Endothelial cell of umbilical vein (primary cell): ENCODE measurements at regions not wholly inside any gene's neighbourhood (a gene's known extent, or its start where the extent isn't known, plus 50 kb on each side); places are given as distances from the start of the nearest gene placed in this dataset.

Experiments
- BruUV-seq: library from RNA; stranded (reverse); fragments of 400-500 nt; replicated peaks from 2 replicates; lab custom pipeline; 2021; lab: Mats Ljungman, UMichigan
- CTCF ChIA-PET: fragments of 300-600, 350-600 bp; sonication (Branson Sonifier 250); formaldehyde crosslinking; loops from one replicate; lab custom pipeline; 2021; ENCODE audit warnings: antibody characterized with exemption, inconsistent platforms; lab: Charles Lee
- POLR2A ChIA-PET: fragments of 300-600, 350-600 bp; sonication (Branson Sonifier 250); formaldehyde crosslinking; loops from one replicate; lab custom pipeline; 2021; ENCODE audit warnings: antibody characterized with exemption, inconsistent platforms; lab: Charles Lee
- DNase-seq: peaks from one replicate; pipeline ENCODE4 v3.0.0-alpha.2; 2011; ENCODE audit warnings: low read depth, low spot score
- FAIRE-seq: peaks from 2 replicates; lab custom pipeline; 2011; peaks lifted over from hg19 to GRCh38; lab: Jason Lieb, UNC
- H2AFZ ChIP-seq: 2 replicates; pipeline ENCODE4 v1.6.0; 2012; ENCODE audit warnings: low read depth, low read length, control low read depth, inconsistent platforms
- H3K27ac ChIP-seq: 2 replicates; pipeline ENCODE4 v1.5.1; 2011; ENCODE audit warnings: low read depth, mild to moderate bottlenecking, control low read depth, low read length, moderate library complexity; ENCODE audit not compliant: insufficient read depth
- H3K27me3 ChIP-seq, 2 experiments: 2 replicates each; pipeline versions ENCODE4 v1.6.0 to v1.6.1; 2011; ENCODE audit warnings: low read length in 2 of 2, mixed read lengths in 1 of 2; ENCODE audit not compliant: control insufficient read depth in 2 of 2, insufficient read depth in 2 of 2
- H3K36me3 ChIP-seq, 2 experiments: 2 replicates in 1 of 2; 3 replicates in 1 of 2; pipeline ENCODE4 v1.5.1; 2011; ENCODE audit warnings: low read length in 2 of 2, mild to moderate bottlenecking in 1 of 2, moderate library complexity in 1 of 2; ENCODE audit not compliant: control insufficient read depth in 2 of 2, insufficient read depth in 2 of 2; ENCODE audit errors: extremely low read depth in 1 of 2
- H3K4me1 ChIP-seq: 3 replicates; pipeline ENCODE4 v1.5.1; 2011; ENCODE audit warnings: mild to moderate bottlenecking, low read length; ENCODE audit not compliant: control insufficient read depth, insufficient read depth; ENCODE audit errors: extremely low read depth
- H3K4me2 ChIP-seq: 2 replicates; pipeline ENCODE4 v1.6.1; 2011; ENCODE audit warnings: low read length, control low read depth, mixed read lengths; ENCODE audit not compliant: insufficient read depth
- H3K4me3 ChIP-seq, 3 experiments: fragments of 200-600 bp in 1 of 3; sonication (generic), shearing (Covaris generic) in 1 of 3; replicated peaks in 1 of 3; 2 replicates each; pipeline ENCODE4 v1.5.1; 2011 to 2016; ENCODE audit warnings: control low read depth in 3 of 3, low read length in 3 of 3, mild to moderate bottlenecking in 2 of 3, inconsistent platforms in 1 of 3, low read depth in 1 of 3, moderate library complexity in 1 of 3; ENCODE audit not compliant: insufficient read depth in 1 of 3
- H3K79me2 ChIP-seq: 2 replicates; pipeline ENCODE4 v1.6.0; 2012; ENCODE audit warnings: low read length, inconsistent platforms; ENCODE audit not compliant: control insufficient read depth, insufficient read depth
- H3K9ac ChIP-seq: replicated peaks from 2 replicates; pipeline ENCODE3; 2011; ENCODE audit warnings: low read length, control low read depth; ENCODE audit not compliant: insufficient read depth; ENCODE audit errors: extremely low read depth
- H3K9me1 ChIP-seq: replicated peaks from 3 replicates; pipeline ENCODE4 v1.6.0; 2011; ENCODE audit warnings: mild to moderate bottlenecking, low read length; ENCODE audit not compliant: control insufficient read depth, insufficient read depth; ENCODE audit errors: extremely low read depth
- H3K9me3 ChIP-seq: replicated peaks from 2 replicates; pipeline ENCODE4 v1.5.1; 2012; ENCODE audit warnings: low read length, inconsistent platforms; ENCODE audit not compliant: control insufficient read depth, insufficient read depth
- H4K20me1 ChIP-seq: replicated peaks from 2 replicates; pipeline ENCODE3; 2011; ENCODE audit warnings: mild to moderate bottlenecking, low read length; ENCODE audit not compliant: control insufficient read depth, insufficient read depth; ENCODE audit errors: extremely low read depth
- EZH2 ChIP-seq: IDR thresholded peaks from 2 replicates; pipeline ENCODE4 v1.6.1; 2012; ENCODE audit warnings: borderline replicate concordance, low read depth, mild to moderate bottlenecking, moderate library complexity, low read length, inconsistent platforms; ENCODE audit not compliant: severe bottlenecking
- FOS ChIP-seq: IDR thresholded peaks from 2 replicates; pipeline ENCODE4 v1.6.1; 2011; ENCODE audit warnings: mild to moderate bottlenecking, low read length, moderate library complexity, borderline replicate concordance; ENCODE audit not compliant: insufficient read depth
- GATA2 ChIP-seq: IDR thresholded peaks from 2 replicates; pipeline ENCODE4 v1.7.0; 2011; ENCODE audit warnings: low read depth, mild to moderate bottlenecking, moderate library complexity, mixed read lengths, low read length; ENCODE audit not compliant: insufficient read length, insufficient read depth
- JUN ChIP-seq: IDR thresholded peaks from 2 replicates; pipeline ENCODE4 v1.6.1; 2011; ENCODE audit warnings: borderline replicate concordance, low read depth; ENCODE audit not compliant: insufficient read length, insufficient read depth
- MYC ChIP-seq: IDR thresholded peaks from one replicate; pipeline ENCODE4 v1.6.1; 2011; ENCODE audit warnings: mild to moderate bottlenecking, low read depth, low read length
- POLR2A ChIP-seq: IDR thresholded peaks from 2 replicates; pipeline ENCODE4 v1.6.1; 2012; ENCODE audit warnings: low read depth, mild to moderate bottlenecking, control low read depth, low read length
- POLR2AphosphoS5 ChIP-seq: IDR thresholded peaks from 2 replicates; pipeline ENCODE4 v1.6.1; 2012; ENCODE audit warnings: low read depth, mild to moderate bottlenecking, control low read depth, low read length, moderate library complexity; ENCODE audit not compliant: insufficient read depth
- dilution Hi-C: fragments of 300-500 bp; cut with MboI; formaldehyde crosslinking; loops from one replicate; pipeline ENCODE4 v1.15.0; 2019; ENCODE audit warnings: low sequenced_read_pairs; ENCODE audit not compliant: extremely low pct_ligation_motif_present
- intact Hi-C: fragments of 100-400 bp; cut with micrococcal nuclease; formaldehyde crosslinking; loops from one replicate; pipeline ENCODE4 v1.10.0; 2022
- TF ChIP-seq, protein P1 (sequence below): IDR thresholded peaks from 2 replicates; pipeline ENCODE4 v1.6.1; 2011; ENCODE audit not compliant: insufficient read depth, insufficient read length
- TF ChIP-seq, protein P2 (sequence below), 2 donors: IDR thresholded peaks; 1 replicate in 1 of 2; 2 replicates in 1 of 2; pipeline ENCODE4 v1.5.1; 2011; ENCODE audit warnings: low read length in 2 of 2, mild to moderate bottlenecking in 2 of 2, moderate library complexity in 2 of 2, control low read depth in 1 of 2, inconsistent platforms in 1 of 2, low read depth in 1 of 2; ENCODE audit not compliant: insufficient read depth in 1 of 2; ENCODE audit errors: extremely low read depth in 1 of 2

DNA sequence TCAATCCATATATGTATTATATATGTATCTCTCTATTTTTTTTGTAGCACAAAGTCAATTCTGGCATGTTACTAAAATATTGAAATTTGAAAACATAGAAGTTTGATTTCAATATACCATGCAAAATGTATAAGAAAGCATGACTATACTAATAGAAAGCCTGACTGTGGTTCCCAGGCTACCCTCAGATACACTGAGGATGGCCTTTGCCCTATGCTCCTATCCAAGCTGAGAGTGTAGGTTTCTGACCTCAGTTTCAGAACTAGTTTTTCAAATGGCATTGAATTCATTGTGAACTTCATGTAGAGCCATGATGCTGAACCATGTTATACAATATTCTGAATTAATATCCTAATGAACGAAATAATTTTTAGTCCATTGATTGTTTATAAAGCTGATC lies 220.4 kb upstream of the IZUMO3 start:
- H3K4me1 ChIP-seq, result no peaks in the 10 kb centered on the region
- H3K9me3 ChIP-seq, result no peaks in the 10 kb centered on the region
- H3K79me2 ChIP-seq, result no peaks in the 10 kb centered on the region
- no peak overlapping the region for H3K9ac ChIP-seq
- H3K9me1 ChIP-seq, result no peaks in the 10 kb centered on the region
- no peak overlapping the region for H3K4me2 ChIP-seq
- no peaks in the 10 kb centered on the region for H3K36me3 ChIP-seq
- no peaks in the 10 kb centered on the region for H3K27me3 ChIP-seq
- DNase-seq (no peak), FAIRE-seq (no peak)
- dilution Hi-C loops, result no loop called here
- no peak overlapping the region for H3K4me3 ChIP-seq
- no peak overlapping the region for H3K27ac ChIP-seq
- no peak overlapping the region for H2AFZ ChIP-seq
- ChIA-PET CTCF (no interaction called here), POLR2A (no interaction called here)
- no peaks in the 10 kb centered on the region for H4K20me1 ChIP-seq
- TF ChIP-seq GATA2, result no peak
- TF ChIP-seq, protein P1, sequence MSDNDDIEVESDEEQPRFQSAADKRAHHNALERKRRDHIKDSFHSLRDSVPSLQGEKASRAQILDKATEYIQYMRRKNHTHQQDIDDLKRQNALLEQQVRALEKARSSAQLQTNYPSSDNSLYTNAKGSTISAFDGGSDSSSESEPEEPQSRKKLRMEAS, result no peak
- no peak for TF ChIP-seq MYC
- no peak for TF ChIP-seq JUN
- TF ChIP-seq POLR2A, result no peak
- no peak for TF ChIP-seq POLR2AphosphoS5
- no peak for TF ChIP-seq FOS
- TF ChIP-seq, protein P2, sequence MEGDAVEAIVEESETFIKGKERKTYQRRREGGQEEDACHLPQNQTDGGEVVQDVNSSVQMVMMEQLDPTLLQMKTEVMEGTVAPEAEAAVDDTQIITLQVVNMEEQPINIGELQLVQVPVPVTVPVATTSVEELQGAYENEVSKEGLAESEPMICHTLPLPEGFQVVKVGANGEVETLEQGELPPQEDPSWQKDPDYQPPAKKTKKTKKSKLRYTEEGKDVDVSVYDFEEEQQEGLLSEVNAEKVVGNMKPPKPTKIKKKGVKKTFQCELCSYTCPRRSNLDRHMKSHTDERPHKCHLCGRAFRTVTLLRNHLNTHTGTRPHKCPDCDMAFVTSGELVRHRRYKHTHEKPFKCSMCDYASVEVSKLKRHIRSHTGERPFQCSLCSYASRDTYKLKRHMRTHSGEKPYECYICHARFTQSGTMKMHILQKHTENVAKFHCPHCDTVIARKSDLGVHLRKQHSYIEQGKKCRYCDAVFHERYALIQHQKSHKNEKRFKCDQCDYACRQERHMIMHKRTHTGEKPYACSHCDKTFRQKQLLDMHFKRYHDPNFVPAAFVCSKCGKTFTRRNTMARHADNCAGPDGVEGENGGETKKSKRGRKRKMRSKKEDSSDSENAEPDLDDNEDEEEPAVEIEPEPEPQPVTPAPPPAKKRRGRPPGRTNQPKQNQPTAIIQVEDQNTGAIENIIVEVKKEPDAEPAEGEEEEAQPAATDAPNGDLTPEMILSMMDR (IDR thresholded peaks at IDR 0.05; ENCODE audit: extremely low read depth in 1 of 2, insufficient read depth in 1 of 2, low read depth in 1 of 2, low read length in 2 of 2), result no peak
- TF ChIP-seq EZH2, result no peak
- BruUV-seq, result no TSS peak
- intact Hi-C loops, result no loop called here
